HG03460 (cell line): ENCODE measurements at regions not wholly inside any gene's neighbourhood (a gene's known extent, or its start where the extent isn't known, plus 50 kb on each side); places are given as distances from the start of the nearest gene placed in this dataset.
"Not testable (repeated sequence)": the region's sequence is repeated elsewhere in the genome, so short reads cannot be mapped to it uniquely, and the experiment has no call there.

Experiments
- ATAC-seq: cut with Tn5 transposase; IDR thresholded peaks from one replicate; pipeline ENCODE4 v1.9.1; 2021; ENCODE audit not compliant: unreplicated experiment

DNA sequence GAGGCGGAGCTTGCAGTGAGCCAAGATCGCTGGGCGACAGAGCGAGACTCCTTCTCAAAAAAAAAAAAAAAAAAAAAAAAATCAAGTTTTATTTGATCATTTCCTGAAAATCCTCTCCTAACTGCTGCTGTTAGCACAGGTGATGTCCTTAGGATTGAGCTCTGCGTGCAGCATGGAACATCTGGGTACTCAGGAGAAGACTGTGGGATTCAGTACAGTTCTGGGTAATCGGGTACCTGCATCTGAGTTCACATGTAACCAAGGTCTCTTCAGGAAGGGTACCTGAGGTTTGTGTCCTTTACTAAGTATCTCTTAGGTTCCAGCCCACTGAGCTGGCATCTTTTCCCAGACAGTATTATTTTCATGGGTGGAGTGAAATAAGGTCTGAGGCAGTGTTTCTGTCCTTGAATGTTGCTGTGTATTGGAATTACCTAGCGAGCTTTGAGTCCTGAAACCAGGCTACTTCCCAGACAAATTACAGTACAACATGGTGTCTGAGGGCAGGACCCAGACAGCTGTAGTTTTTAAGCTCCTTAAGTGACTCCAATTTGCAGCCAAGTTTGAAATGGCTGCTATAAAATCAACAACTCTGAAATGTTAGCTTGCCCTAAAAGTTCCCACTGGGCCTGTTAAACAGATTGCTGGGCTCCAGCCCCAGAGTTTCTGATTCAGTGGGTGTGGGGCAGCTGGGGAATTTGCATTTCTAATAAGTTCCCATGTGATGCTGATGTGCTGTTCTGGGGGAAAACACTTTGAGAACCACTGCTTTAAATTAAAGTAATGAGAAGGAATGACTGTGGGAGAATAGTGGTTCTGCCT, 120.5 kb downstream of the PMAIP1 start:
- no peak for ATAC-seq

DNA sequence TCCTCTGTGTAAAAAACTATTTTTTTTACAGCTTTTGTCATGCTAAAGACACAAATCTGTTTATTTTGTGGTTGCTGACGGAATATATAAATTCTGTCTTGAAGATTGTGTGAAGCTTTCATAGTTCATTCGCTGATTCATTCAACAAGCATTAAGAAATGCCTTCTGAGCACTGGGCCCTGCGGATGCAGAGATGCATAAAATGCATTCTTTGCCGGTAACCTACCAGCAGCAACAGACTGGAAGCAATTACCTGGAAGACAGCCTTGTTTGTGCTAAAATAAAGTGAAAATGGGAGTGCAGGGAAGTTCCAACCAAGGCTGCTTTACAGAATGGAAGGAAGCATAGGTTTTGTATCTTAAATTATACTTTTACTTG, 119.7 kb downstream of the PMAIP1 start:
- ATAC-seq = no peak

DNA sequence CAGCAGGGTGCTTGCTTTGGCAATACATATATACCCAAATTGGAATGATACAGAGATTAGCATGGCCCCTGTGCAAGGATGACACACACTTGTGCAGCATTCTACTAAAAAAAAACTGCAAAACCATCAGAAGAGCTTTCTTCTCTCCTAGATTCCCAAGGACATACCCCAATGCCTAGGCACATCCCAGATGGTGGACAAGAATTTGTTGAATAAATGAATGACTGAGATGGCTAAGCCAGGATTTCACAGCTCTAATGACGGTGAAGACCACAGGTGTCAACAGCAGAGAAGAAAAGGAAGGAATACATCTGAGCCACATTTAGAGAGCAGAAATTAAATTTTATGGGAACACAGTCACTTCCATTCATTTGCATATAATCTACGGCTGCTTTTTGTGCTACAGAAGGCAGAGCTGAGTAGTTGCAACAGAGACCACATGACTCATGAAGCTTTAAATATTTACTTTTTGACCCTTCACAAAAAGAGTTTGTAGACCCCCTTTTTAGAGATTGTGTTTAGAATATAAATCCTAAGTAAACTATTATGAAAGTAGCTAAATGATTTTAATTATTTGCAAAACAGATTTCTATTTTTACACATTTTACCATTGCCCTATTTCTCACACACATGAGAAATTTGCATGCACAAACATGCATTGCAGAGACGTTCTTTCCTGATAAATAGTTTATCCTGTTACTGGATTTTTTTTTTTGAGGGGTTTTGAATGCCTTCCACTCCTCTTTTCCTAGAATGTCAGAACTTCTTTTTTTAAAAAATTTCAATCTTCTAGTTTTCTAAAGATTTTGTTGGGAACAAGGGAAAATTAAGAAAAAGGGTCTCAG, 119.0 kb downstream of the PMAIP1 start:
- ATAC-seq = no peak

DNA sequence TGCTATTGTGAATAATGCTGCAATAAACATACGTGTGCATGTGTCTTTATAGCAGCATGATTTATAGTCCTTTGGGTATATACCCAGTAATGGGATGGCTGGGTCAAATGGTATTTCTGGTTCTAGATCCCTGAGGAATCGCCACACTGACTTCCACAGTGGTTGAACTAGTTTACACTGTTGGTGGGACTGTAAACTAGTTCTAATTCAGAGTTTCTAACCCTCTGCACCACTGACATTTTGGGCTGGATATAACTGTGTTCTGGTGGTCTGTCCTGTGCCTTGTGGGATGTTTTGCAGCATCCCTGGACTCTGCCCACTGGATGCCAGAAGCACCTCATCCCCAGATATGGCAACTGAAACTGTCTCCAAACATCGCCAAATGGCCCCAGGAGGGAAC, 118.3 kb downstream of the PMAIP1 start:
- ATAC-seq = not testable (repeated sequence)

DNA sequence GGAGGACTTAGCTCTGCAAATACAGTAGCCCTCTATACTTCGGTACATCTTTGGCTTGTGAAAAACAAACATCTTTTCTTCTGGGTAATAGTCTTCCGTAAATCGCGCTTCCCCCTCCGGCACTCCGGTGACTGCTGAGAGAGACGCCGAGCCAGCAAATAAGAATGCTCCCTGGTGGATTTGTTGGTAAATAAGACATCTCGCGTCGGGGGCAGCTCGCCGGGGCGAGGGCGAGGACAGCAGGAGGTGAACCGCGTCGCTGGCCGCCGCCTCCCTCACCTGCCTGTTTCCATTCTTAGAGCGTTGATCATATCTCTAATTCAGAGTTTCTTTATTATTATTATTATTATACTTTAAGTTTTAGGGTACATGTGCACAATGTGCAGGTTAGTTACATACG, 117.6 kb downstream of the PMAIP1 start:
- ATAC-seq = no peak

DNA sequence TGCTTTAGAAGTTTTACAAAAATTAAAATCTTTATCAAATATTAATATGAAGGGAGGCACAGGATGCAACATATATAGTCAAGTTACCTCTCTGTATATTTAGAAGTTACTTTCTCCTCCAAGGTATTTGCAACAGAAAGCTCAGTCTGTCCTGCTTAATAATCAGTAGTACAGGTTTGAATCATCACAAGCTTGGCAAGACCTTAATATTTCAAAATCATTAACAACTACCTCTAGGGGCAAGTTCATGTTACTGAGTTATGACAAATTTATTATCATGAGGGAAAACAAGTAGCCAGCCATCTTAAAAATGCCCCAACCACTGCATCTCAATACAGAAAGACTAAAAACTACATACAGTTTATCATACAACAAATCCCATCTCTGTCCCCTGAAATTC, 116.0 kb downstream of the PMAIP1 start:
- not testable (repeated sequence) for ATAC-seq

DNA sequence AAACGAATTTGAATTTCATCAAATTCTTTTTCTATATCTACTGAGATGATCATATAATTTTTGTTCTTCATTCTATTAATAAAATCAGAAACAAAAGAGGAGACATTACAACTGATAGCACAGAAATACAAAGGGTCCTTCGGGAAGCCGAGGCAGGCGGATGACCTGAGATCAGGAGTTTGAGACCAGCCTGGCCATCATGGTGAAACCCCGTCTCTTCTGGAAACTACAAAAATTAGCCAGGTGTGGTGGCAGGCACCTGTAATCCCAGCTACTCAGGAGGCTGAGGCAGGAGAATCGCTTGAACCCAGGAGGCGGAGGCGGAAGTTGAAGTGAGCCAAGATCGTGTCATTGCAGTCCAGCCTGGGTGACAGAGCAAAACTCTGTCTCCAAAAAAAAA, 113.4 kb downstream of the PMAIP1 start:
- not testable (repeated sequence) for ATAC-seq

DNA sequence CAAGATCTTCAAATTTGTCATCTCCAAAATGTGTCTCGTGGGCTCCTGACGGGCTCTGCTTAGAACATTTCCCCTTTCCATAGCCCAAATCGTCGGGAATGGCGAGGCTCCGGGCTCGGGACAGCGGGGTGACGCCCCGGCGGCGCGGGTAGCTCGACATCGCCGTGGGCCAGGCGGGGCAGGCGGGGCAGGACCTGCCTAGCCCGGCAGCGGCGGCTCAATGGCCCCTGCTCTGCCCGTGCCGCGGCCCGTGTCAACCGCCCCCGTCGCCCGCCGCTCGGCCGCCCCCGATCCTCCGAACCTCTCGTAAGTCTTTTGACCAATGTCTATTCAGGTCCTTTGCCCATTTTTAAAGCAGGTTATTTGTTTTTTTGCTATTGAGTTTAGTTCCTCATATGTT, 111.2 kb downstream of the PMAIP1 start:
- ATAC-seq = no peak

DNA sequence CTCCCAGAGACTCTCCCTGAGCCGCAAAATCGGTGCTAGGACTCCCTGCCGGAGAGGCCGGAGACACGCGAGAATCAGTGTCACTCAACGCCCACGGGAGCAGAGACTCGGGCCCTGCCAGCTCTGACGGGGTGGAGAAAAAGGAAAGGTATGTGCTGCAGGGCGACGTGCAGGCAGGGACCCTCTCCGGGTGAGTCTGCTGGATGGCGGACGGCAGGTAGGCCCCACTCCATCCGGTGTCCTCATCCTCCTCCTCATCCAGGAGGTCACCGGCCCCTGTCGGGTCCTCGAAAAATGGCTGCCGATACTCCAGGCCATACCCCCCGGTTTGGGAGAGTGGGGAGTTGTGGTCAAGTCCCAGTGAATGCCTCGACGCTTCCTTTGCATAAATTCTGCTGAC, 110.7 kb downstream of the PMAIP1 start:
- no peak for ATAC-seq

DNA sequence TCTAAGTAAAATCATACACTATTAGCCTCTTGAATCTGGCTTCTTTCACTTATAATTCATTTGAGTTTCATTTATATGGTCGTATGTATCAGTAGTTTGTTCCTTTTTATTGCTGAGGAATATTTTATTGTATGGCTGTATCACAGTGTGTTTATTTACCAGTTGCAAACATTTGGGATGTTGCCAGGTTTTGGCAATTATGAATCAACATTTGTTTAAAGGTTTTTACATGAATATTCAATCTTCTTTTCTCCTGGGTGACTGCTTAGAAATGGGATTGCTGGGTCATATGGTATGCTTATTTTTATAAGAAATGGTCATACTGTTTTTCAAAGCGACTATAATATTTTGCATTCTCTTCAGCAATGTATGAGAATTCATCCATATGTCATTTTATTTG, 107.9 kb downstream of the PMAIP1 start:
- ATAC-seq = no peak

DNA sequence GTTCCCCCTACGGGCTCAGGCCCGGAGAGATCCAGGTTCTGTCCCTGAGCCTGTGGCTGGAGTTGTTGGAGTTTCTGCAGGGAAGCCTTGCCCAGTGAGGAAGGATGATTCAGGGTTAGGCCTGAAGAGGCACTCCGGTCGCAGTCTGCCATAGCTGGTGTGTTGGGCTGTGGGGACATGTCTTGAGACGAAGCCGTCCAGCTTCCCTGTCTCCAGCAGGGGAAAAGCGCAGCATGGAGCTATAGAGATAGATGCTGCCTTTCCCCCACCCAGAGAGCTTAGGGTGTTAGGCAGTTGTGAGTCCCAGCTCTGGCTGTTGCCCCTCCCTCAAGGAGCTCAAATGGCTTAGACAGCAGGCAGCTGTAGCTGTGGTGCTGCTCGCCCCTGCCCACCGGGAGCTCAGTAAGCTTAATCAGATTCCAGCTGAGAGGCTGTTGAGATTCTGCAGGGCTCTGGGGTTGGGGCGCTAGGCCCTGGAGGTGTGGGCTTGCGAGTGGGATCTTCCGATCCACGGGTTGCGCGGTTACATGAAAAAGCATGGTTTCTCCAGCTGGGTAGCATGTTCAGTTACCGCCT, 103.9 kb downstream of the PMAIP1 start:
- ATAC-seq = no peak

DNA sequence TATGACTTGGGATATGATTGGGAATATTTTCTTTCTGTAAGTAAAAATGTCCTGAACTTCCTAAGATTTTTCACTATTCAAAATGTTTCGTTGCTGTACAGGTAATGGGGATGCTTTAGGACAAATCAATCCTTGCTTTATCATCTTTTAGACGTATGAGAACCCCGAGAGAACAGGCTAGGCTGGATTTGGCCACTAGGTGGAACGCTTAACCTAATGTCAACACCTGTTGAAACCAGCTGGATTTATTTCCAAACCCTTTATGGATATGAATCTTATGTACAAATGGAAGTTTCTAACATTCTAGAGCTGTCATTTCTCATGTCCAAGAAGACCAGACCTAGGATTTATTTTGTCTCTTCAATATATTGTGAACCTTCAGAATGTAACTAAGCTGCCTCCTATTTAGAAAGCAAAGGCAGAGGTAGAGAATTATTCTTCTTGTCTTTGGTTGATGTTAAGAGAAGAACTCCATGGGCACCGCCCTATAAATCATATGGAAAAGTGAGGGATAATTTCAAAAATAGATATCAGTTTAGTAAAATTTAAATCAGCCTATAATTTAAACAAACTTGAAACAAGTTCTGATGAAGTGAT, 96.7 kb downstream of the PMAIP1 start:
- no peak for ATAC-seq

DNA sequence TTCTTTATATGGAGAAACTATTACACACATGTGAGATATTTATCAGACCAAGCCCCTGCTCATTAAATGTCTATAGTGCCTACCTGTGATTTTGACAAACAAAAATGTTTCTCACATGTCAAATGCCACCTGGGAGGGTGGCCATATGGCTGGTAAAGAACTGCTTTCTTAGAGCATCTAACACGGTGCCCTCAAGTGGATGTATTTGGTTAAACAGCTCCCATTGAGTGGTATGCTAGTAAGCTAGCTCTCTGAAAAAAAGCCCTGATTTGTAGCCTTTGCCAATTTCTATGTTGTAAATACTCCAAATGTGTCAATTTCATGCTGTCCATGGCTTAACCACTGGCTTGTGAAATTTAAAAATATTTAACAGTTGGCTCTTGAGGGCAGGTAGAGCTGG, 94.6 kb downstream of the PMAIP1 start:
- no peak for ATAC-seq

DNA sequence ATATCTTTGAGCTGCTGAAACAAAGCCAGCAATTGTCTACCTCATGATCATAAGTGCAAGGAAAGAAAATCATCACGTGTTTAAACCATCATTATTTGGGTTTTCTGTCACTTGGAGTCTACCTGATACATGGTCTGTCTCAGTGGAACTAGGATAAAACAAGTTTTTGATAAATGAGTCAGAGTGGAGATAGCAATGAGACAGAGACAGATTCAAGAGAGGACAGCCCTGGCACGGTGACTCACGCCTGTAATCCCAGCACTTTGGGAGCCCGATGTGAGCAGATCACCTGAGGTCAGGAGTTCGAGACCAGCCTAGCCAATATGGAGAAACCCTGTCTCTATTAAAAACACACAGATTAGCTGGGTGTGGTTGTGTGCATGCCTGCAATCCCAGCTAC, 93.8 kb downstream of the PMAIP1 start:
- no peak for ATAC-seq

DNA sequence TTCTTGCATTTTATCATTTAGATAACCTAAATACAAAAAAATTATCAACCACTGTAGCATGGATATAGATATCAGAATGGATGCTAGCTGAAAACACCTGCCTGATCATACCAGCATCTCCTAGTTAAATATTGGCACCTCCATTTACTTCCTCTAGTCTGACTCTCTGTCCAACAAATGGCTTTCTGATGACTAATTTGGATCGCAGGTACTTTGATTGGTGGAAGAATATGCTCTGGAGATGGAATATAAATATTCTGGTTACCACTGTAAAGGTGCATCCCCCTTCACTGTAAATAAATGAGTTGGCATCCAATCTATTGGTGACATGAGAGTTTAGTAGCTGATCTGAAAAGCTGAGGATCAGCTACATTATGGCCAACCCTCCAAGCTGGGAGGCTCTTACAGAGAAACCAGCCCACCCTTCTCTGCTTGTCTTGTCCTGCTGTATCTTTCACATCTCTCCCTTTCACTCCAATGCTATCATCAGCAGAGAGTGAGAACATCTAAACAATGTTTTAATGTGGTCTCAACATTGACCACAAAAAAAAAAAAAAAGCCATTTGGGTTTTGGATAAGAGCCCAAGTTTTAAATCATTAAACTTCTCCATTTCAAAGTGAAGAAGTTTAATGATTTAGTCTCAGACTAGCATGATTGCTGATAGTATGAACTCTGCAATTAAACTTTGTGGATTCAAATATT, 90.5 kb downstream of the PMAIP1 start:
- no peak for ATAC-seq

DNA sequence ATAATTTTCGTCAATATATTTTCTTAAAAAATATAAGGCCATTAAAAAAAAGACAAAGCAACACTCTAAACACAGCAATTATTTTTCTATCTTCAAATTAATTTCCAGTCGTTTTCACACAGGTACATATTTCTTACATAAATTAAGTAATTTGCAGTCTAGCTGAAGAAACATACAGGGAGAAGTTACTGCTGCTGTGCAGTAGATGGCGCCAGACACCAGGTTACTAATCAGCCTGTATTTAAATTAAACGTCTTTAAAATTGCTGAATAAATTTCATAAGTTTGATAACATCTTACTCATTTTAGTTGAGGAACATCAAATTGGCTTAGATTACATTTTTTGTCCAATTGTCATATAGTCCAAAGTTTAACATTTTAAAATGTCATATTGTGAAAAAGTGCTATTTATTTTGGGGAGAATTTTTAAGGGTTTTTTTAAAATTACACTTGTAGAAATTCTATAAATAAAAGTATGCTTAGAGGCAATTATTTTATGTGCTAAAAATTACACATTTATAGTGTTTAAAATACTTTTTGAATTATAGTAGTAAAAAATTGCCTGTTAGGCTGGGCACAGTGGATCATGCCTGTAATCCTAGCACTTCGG, 88.4 kb downstream of the PMAIP1 start:
- ATAC-seq = no peak

DNA sequence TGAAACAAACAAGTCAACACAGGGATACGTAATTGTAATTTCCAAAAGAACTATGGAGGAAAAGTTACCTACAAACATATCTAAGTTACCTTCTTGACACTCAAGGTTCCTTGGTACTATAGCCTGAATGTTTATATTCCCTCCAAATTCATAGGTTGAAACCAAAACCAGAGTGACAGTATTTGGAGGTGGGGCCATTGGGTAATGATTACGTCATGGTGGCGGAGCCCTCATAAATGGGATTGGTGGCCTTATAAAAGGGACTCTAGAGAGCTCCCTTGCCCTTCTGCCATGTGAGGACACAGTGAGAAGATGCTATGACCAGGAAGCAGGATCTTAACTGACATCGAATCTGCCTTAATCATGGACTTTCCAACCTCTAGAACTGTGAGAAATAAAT, 87.3 kb downstream of the PMAIP1 start:
- no peak for ATAC-seq

DNA sequence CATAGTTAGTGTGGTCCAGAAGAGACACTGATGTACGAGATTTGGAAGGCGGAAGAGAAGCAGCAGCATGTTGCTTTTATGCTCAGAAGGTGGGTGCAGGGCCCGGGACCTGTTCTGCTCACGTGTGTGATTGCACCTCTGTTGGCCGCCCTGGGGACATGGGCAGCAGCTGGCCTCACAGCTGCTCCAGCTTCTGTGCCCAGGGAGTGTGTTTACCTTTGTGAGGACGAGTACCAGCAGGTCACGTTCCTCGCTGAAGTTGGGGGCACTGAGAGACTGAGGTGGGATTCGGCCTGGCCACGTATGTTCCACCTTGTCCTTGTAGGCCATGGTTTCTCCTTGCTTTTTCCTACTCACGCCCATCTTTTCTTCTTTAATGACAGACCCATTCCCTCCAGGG, 86.3 kb downstream of the PMAIP1 start:
- no peak for ATAC-seq

DNA sequence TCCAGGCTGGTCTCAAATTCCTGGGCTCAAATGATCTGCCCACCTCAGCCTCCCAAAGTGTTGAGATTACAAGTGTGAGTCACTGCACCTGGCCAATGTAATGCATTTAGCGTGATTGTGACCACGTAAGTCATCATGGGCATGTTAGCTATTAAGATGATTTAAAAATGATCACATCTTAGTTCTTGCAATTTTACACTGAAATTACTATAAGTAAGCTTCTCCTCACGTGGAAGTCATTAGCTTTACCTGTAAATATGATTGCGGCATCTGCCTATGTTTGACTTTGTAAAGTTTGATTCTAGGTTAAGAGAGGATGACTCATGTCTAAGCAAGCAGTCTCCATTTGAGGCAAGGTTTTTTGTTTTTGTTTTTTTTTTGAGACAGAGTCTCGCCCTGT, 85.5 kb downstream of the PMAIP1 start:
- no peak for ATAC-seq

DNA sequence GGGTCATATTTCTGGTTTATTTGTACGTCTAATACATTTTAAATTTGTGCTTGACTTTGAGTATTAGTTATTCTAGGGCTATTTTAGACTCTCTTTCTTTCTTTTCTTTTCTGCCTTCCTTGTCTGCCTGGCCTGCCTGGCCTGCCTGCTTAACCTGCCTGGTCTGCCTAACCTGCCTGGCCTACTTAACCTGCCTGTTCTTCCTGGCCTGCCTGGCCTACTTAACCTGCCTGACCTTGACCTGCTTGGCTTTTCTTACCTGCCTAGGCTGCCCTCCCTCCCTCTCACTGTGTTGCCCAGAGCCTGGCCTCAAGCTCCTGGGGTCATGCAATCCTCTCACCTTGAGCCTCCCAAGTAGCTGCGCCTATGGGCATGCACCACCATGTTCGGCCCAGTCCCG, 83.7 kb downstream of the PMAIP1 start:
- ATAC-seq = no peak

DNA sequence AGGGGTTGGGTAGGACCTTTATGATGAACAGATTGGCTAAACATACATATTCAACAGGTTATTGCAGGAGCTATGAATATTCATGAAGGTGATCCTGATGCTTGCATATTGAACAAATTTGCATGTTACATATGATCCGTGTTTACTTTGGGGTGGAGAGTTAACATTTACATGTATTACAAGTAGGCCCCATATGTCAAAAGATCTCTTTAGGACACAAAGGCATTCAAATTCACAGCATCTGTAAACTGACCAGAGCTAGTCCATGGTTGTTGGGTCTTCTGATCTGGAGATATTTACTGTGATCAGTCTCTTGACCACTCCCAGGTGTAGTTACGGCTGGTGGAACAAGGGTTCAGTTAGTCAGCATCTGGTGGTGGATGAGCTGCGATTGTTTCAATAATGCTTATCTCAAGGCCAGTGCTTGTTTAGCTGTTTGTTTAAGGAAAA, 80.4 kb downstream of the PMAIP1 start:
- no peak for ATAC-seq
